B cell (primary cell): ENCODE measurements at regions not wholly inside any gene's neighbourhood (a gene's known extent, or its start where the extent isn't known, plus 50 kb on each side); places are given as distances from the start of the nearest gene placed in this dataset.
"Not testable (repeated sequence)": the region's sequence is repeated elsewhere in the genome, so short reads cannot be mapped to it uniquely, and the experiment has no call there.

ENCODE experiments used
- ATAC-seq: fragments of 200-7000 bp; cut with Tn5 transposase; one replicate; pipeline ENCODE4 v1.10.0; 2021; ENCODE audit warnings: low read depth, mild to moderate bottlenecking, moderate number of reproducible peaks, moderate library complexity
- CTCF ChIA-PET: fragments of 350-600 bp; sonication (Branson Sonifier 250); formaldehyde crosslinking; loops from one replicate; lab custom pipeline; 2021; ENCODE audit warnings: antibody characterized with exemption, inconsistent platforms; lab: Charles Lee
- POLR2A ChIA-PET: fragments of 350-600 bp; sonication (Branson Sonifier 250); formaldehyde crosslinking; loops from one replicate; lab custom pipeline; 2021; ENCODE audit warnings: antibody characterized with exemption; lab: Charles Lee
- DNase-seq: peaks from one replicate; pipeline ENCODE4 v3.0.0; 2013
- H2AFZ ChIP-seq: 2 replicates; pipeline ENCODE4 v1.6.1; 2012; ENCODE audit warnings: mild to moderate bottlenecking, low read depth, low read length; ENCODE audit not compliant: insufficient read depth, poor library complexity, severe bottlenecking
- H3K27ac ChIP-seq, 2 donors: 1 replicate in 1 of 2; 2 replicates in 1 of 2; pipeline ENCODE4 v1.5.1; 2012 to 2013; ENCODE audit warnings: low read length in 2 of 2, mild to moderate bottlenecking in 2 of 2, moderate library complexity in 1 of 2
- H3K27me3 ChIP-seq, 4 experiments: fragments of 200-600 bp in 1 of 4; sonication (generic) in 1 of 4; replicated peaks in 1 of 4; 1 replicate in 2 of 4; 2 replicates in 2 of 4; pipeline versions ENCODE4 v1.6.1 to v1.7.0; 2013 to 2016; ENCODE audit warnings: low read length in 3 of 4, mild to moderate bottlenecking in 2 of 4, mixed read lengths in 1 of 4, moderate library complexity in 1 of 4; ENCODE audit not compliant: insufficient read depth in 4 of 4, control insufficient read depth in 3 of 4; ENCODE audit errors: control extremely low read depth in 1 of 4
- H3K36me3 ChIP-seq, 2 experiments: replicated peaks in 1 of 2; 1 replicate in 1 of 2; 2 replicates in 1 of 2; pipeline versions ENCODE4 v1.6.1 to v1.7.1; 2013; ENCODE audit warnings: low read length in 1 of 2; ENCODE audit not compliant: insufficient read depth in 2 of 2, control insufficient read depth in 1 of 2; ENCODE audit errors: control extremely low read depth in 1 of 2, extremely low read depth in 1 of 2
- H3K4me1 ChIP-seq, 2 donors: fragments of 200-600 bp in 1 of 2; sonication (generic) in 1 of 2; 1 replicate in 1 of 2; 2 replicates in 1 of 2; pipeline versions ENCODE4 v1.5.1 to v1.6.1; 2013 to 2017; ENCODE audit warnings: low read length in 2 of 2; ENCODE audit not compliant: control insufficient read depth in 2 of 2, insufficient read depth in 2 of 2
- H3K4me2 ChIP-seq: replicated peaks from 2 replicates; pipeline ENCODE3; 2012; ENCODE audit warnings: mild to moderate bottlenecking, low read depth, low read length; ENCODE audit not compliant: poor library complexity, severe bottlenecking
- H3K4me3 ChIP-seq, 5 experiments: fragments of 200-600 bp in 1 of 5; sonication (generic) in 1 of 5; 1 replicate in 3 of 5; 2 replicates in 2 of 5; pipeline versions ENCODE4 v1.5.1 to v1.7.0; 2011 to 2016; ENCODE audit warnings: low read length in 4 of 5, mild to moderate bottlenecking in 4 of 5, low read depth in 2 of 5, control low read depth in 1 of 5, moderate library complexity in 1 of 5; ENCODE audit not compliant: insufficient read depth in 1 of 5; ENCODE audit errors: control extremely low read depth in 1 of 5, extremely low read depth in 1 of 5
- H3K79me2 ChIP-seq: fragments of 200-600 bp; sonication (generic); one replicate; pipeline ENCODE4 v1.6.0; 2016; ENCODE audit warnings: low read length; ENCODE audit not compliant: control insufficient read depth, insufficient read depth
- H3K9ac ChIP-seq: fragments of 200-600 bp; sonication (generic); 2 replicates; pipeline ENCODE4 v1.6.1; 2017; ENCODE audit warnings: mild to moderate bottlenecking, low read length, moderate library complexity
- H3K9me3 ChIP-seq, 3 donors: one replicate each; pipeline versions ENCODE4 v1.6.1 to v1.7.1; 2013; ENCODE audit warnings: low read length in 2 of 3; ENCODE audit not compliant: control insufficient read depth in 2 of 3, insufficient read depth in 1 of 3; ENCODE audit errors: control extremely low read depth in 1 of 3
- H4K20me1 ChIP-seq: 2 replicates; pipeline ENCODE4 v1.6.0; 2012; ENCODE audit warnings: mild to moderate bottlenecking, low read length; ENCODE audit not compliant: insufficient read depth, control insufficient read depth, poor library complexity, severe bottlenecking
- H3K27ac Mint-ChIP-seq: one replicate; pipeline ENCODE4 v1.8.0; 2021; ENCODE audit warnings: mixed read lengths
- H3K27me3 Mint-ChIP-seq: one replicate; pipeline ENCODE4 v1.8.0; 2021; ENCODE audit warnings: mixed read lengths
- H3K4me1 Mint-ChIP-seq: one replicate; pipeline ENCODE4 v1.8.0; 2021; ENCODE audit warnings: mixed read lengths
- H3K4me3 Mint-ChIP-seq: one replicate; pipeline ENCODE4 v1.8.0; 2021; ENCODE audit warnings: mixed read lengths
- H3K9me3 Mint-ChIP-seq: one replicate; pipeline ENCODE4 v1.8.0; 2022; ENCODE audit warnings: mixed read lengths; ENCODE audit not compliant: insufficient read depth
- WGBS: methylation state at CpG from one replicate; pipeline ENCODE4 v1.1.5; 2013; ENCODE audit warnings: missing lambda C conversion rate; ENCODE audit not compliant: insufficient coverage; 5-methylcytosine and 5-hydroxymethylcytosine counted together
- intact Hi-C: fragments of 100-400 bp; cut with micrococcal nuclease; formaldehyde crosslinking; loops from one replicate; pipeline ENCODE4 v1.10.0; 2022

GRCh38 chr20:29753879-29754278 lies 1503.6 kb upstream of the DEFB115 start:
- ATAC-seq, H3K27ac Mint-ChIP-seq, H3K79me2 ChIP-seq, H3K27me3 ChIP-seq, H3K4me3 ChIP-seq, H3K4me3 Mint-ChIP-seq, H4K20me1 ChIP-seq, H3K4me1 ChIP-seq, POLR2A ChIA-PET, H3K4me2 ChIP-seq, H3K27me3 Mint-ChIP-seq, intact Hi-C loops, H2AFZ ChIP-seq, CTCF ChIA-PET, DNase-seq, H3K36me3 ChIP-seq, H3K27ac ChIP-seq, H3K9ac ChIP-seq, H3K4me1 Mint-ChIP-seq, H3K9me3 Mint-ChIP-seq: not testable (repeated sequence)
- H3K9me3 ChIP-seq = peaks cover 0 to 31% (median 0%) of the 10 kb centered on the region in 3 donors
- WGBS = 93% methylated on average over 15 of the region's 19 CpGs

- H3K4me3 Mint-ChIP-seq, H3K27me3 ChIP-seq, intact Hi-C loops, POLR2A ChIA-PET, CTCF ChIA-PET, H3K36me3 ChIP-seq, H3K79me2 ChIP-seq, ATAC-seq, H3K4me1 Mint-ChIP-seq, DNase-seq, H4K20me1 ChIP-seq, H3K27ac ChIP-seq, H3K4me2 ChIP-seq, H3K27me3 Mint-ChIP-seq, H2AFZ ChIP-seq, H3K4me3 ChIP-seq, H3K9me3 Mint-ChIP-seq, H3K9ac ChIP-seq, H3K27ac Mint-ChIP-seq, H3K4me1 ChIP-seq: not testable (repeated sequence)
- peaks cover 0 to 22% (median 0%) of the 10 kb centered on the region in 3 donors for H3K9me3 ChIP-seq
- WGBS = 67% methylated on average over 1 of the region's 4 CpGs
Measured at GRCh38 chr20:29755854-29756498, 1501.5 kb upstream of the DEFB115 start.
